A549 (cell line): ENCODE measurements at regions not wholly inside any gene's neighbourhood (a gene's known extent, or its start where the extent isn't known, plus 50 kb on each side); places are given as distances from the start of the nearest gene placed in this dataset.

Source experiments
- CBX8 ChIP-seq: fragments of 200-600 bp; sonication (generic); IDR thresholded peaks from 2 replicates; pipeline ENCODE4 v1.6.1; 2016
- CHD2 ChIP-seq: fragments of 150-350 bp; IDR thresholded peaks from 2 replicates; pipeline ENCODE4 v1.6.1; 2014; ENCODE audit warnings: low read length; ENCODE audit not compliant: partially characterized antibody
- CTCF ChIP-seq: fragments of >200 bp; sonication (Bioruptor Twin); formaldehyde crosslinking; IDR thresholded peaks from 3 replicates; pipeline ENCODE4 v1.5.1; 2016
- NPAS2 ChIP-seq: fragments of 250-450 bp; sonication (Bioruptor Pico); IDR thresholded peaks from 2 replicates; pipeline ENCODE4 v1.8.0; 2022; ENCODE audit warnings: mild to moderate bottlenecking, moderate library complexity, borderline replicate concordance
- RCOR1 ChIP-seq: fragments of 150-350 bp; IDR thresholded peaks from 2 replicates; pipeline ENCODE4 v1.6.1; 2014; ENCODE audit warnings: antibody characterized with exemption, low read length, low read depth
- SMC3 ChIP-seq: fragments of >200 bp; sonication (Bioruptor Twin); formaldehyde crosslinking; IDR thresholded peaks from 3 replicates; pipeline ENCODE4 v1.6.1; 2018; ENCODE audit warnings: inconsistent platforms
- ZC3H11A ChIP-seq: fragments of 450-650 bp; IDR thresholded peaks from 2 replicates; pipeline ENCODE4 v1.6.1; 2014; ENCODE audit warnings: antibody characterized with exemption, mild to moderate bottlenecking
- ZSCAN20 ChIP-seq: fragments of 250-450 bp; sonication (Bioruptor Pico); IDR thresholded peaks from 2 replicates; pipeline ENCODE4 v1.8.0; 2022; ENCODE audit warnings: mild to moderate bottlenecking, moderate library complexity
- TF ChIP-seq, protein P1 (sequence below): fragments of 200-600 bp; sonication (generic); IDR thresholded peaks from 2 replicates; pipeline ENCODE4 v1.6.1; 2016; ENCODE audit warnings: antibody characterized with exemption, mild to moderate bottlenecking, moderate library complexity

- TF ChIP-seq CTCF, result no peak
- TF ChIP-seq ZSCAN20 (CRISPR knock-in tag), result no peak
- TF ChIP-seq SMC3, result no peak
- no peak for TF ChIP-seq NPAS2 (CRISPR knock-in tag)
- TF ChIP-seq ZC3H11A, result no peak
- TF ChIP-seq, protein P1, sequence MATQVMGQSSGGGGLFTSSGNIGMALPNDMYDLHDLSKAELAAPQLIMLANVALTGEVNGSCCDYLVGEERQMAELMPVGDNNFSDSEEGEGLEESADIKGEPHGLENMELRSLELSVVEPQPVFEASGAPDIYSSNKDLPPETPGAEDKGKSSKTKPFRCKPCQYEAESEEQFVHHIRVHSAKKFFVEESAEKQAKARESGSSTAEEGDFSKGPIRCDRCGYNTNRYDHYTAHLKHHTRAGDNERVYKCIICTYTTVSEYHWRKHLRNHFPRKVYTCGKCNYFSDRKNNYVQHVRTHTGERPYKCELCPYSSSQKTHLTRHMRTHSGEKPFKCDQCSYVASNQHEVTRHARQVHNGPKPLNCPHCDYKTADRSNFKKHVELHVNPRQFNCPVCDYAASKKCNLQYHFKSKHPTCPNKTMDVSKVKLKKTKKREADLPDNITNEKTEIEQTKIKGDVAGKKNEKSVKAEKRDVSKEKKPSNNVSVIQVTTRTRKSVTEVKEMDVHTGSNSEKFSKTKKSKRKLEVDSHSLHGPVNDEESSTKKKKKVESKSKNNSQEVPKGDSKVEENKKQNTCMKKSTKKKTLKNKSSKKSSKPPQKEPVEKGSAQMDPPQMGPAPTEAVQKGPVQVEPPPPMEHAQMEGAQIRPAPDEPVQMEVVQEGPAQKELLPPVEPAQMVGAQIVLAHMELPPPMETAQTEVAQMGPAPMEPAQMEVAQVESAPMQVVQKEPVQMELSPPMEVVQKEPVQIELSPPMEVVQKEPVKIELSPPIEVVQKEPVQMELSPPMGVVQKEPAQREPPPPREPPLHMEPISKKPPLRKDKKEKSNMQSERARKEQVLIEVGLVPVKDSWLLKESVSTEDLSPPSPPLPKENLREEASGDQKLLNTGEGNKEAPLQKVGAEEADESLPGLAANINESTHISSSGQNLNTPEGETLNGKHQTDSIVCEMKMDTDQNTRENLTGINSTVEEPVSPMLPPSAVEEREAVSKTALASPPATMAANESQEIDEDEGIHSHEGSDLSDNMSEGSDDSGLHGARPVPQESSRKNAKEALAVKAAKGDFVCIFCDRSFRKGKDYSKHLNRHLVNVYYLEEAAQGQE, result no peak
- TF ChIP-seq CBX8, result no peak
- TF ChIP-seq CHD2, result no peak
- TF ChIP-seq RCOR1, result no peak
Observed at GRCh38 chr7:152571068-152571467, 104.9 kb downstream of the XRCC2 start.
